HG03342 (cell line): ENCODE measurements at regions not wholly inside any gene's neighbourhood (a gene's known extent, or its start where the extent isn't known, plus 50 kb on each side); places are given as distances from the start of the nearest gene placed in this dataset.
"Not testable (repeated sequence)": the region's sequence is repeated elsewhere in the genome, so short reads cannot be mapped to it uniquely, and the experiment has no call there.

Experiments
- ATAC-seq: cut with Tn5 transposase; IDR thresholded peaks from one replicate; pipeline ENCODE4 v1.9.1; 2021; ENCODE audit warnings: mild to moderate bottlenecking, moderate library complexity; ENCODE audit not compliant: unreplicated experiment

- ATAC-seq: no peak
Measured at GRCh38 chr11:60592601-60593000, 77.4 kb downstream of the MS4A13 start.

- no peak for ATAC-seq
Measured at GRCh38 chr11:60594998-60595642, 79.9 kb downstream of the MS4A13 start.

- no peak for ATAC-seq
Measured at GRCh38 chr11:60607483-60607882, 91.9 kb upstream of the MS4A8 start.

GRCh38 chr11:60609632-60610031 is 89.8 kb upstream of the MS4A8 start:
- ATAC-seq: no peak

- ATAC-seq: no peak
Measured at GRCh38 chr11:60610702-60611101, 88.7 kb upstream of the MS4A8 start.

GRCh38 chr11:60615497-60615896 is 83.9 kb upstream of the MS4A8 start:
- no peak for ATAC-seq

GRCh38 chr11:60621940-60622339 is 77.5 kb upstream of the MS4A8 start:
- not testable (repeated sequence) for ATAC-seq

- not testable (repeated sequence) for ATAC-seq
Measured at GRCh38 chr11:60622776-60623175, 76.6 kb upstream of the MS4A8 start.

GRCh38 chr11:60625262-60625661 is 74.2 kb upstream of the MS4A8 start:
- no peak for ATAC-seq

- ATAC-seq: no peak
Measured at GRCh38 chr11:60629399-60629798, 70.0 kb upstream of the MS4A8 start.

- ATAC-seq: no peak
Measured at GRCh38 chr11:60631944-60632343, 67.5 kb upstream of the MS4A8 start.

- ATAC-seq: peak; percentile 59
Measured at GRCh38 chr11:60633645-60634044, 65.8 kb upstream of the MS4A8 start.

- ATAC-seq: peak; percentile 48
Measured at GRCh38 chr11:60634126-60634525, 65.3 kb upstream of the MS4A8 start.

- no peak for ATAC-seq
Measured at GRCh38 chr11:60641940-60642339, 57.5 kb upstream of the MS4A8 start.

GRCh38 chr11:60647087-60647486 is 52.3 kb upstream of the MS4A8 start:
- no peak for ATAC-seq
